GM18505 (cell line): ENCODE measurements at regions not wholly inside any gene's neighbourhood (a gene's known extent, or its start where the extent isn't known, plus 50 kb on each side); places are given as distances from the start of the nearest gene placed in this dataset.
"Not testable (repeated sequence)": the region's sequence is repeated elsewhere in the genome, so short reads cannot be mapped to it uniquely, and the experiment has no call there.

Source experiments
- ATAC-seq: cut with Tn5 transposase; IDR thresholded peaks from one replicate; pipeline ENCODE4 v1.9.1; 2021; ENCODE audit not compliant: unreplicated experiment
- POLR2A ChIP-seq: IDR thresholded peaks from 4 replicates; pipeline ENCODE4 v1.6.1; 2011; ENCODE audit warnings: borderline replicate concordance; ENCODE audit not compliant: insufficient read depth, insufficient read length; ENCODE audit errors: extremely low read depth

DNA sequence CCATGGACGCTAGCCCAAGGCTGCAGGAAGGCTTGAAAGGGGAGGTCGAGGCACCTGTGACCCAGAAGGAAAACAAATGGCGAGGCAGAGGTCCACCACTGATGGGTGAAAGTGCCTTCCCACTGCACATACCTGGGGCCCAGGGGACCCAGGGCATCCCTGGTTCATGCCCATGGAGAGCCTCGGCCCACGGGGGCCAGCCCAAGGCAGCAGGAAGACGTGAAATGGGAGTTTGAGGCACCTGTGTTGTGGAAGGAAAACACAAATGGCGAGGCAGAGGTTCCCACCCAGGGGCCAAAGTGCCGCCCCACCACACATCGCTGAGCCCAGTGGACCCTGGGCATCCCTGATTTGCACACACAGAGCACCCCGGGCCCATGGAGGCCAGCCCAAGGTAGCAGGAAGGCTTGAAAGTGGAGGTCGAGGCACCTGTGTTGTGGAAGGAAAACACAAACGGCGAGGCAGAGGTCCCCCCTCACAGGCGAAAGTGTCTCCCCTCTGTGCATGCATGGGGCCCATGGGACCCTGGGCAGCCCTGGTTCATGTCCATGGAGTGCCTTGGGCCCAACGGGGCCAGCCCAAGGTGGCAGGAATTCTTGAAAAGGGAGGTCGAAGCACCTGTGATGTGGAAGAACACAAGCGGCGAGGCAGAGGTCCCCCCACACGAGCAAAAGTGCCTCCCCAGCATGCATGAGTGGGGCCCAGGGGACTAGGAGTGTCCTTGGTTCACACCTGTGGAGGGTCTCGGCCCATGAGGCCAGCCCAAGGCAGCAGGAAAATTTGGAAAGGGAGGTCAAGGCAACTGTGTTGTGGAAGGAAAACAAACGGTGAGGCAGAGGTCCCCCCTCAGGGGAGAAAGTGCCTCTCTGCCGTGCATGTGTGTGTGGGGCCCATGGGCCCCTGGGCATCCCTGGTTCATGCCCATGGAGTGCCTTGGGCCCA lies 383.3 kb downstream of the ALG10 start:
- TF ChIP-seq POLR2A, result no peak

DNA sequence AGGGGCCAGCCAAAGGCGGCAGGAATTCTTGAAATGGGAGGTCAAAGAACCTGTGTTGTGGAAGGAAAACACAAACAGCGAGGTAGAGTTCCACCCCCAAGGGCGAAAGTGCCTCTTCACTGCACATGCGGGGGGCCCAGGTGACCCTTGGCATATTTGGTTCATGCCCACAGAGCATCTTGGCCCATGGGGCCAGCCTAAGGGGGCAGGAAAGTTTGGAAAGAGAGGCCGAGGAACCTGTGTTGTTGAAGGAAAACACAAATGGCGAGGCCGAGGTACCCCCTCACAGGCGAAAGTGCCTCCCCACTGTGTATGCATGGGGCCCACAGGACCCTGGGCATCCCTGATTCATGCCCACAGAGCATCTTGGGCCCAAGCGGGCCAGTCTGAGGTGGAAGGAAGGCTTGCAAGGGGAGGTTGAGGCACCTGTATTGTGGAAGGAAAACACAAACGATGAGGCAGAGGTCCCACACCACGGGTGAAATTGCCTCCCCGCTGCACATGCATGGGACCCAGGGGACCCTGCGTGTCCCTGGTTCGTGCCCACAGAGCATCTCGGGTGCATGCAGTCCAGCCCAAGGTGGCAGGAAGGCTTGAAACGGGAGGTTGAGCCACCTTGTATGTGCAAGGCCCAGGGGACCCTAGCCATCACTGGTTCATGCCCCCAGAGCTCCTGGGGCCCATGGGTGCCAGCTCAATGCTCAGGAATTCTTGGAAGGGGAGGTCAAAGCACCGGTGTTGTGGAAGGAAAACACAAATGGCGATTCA lies 384.1 kb downstream of the ALG10 start:
- no peak for TF ChIP-seq POLR2A
- ATAC-seq, result no peak

More for the DNA sequence above, 383.3 kb downstream of the ALG10 start:
- no peak for ATAC-seq

DNA sequence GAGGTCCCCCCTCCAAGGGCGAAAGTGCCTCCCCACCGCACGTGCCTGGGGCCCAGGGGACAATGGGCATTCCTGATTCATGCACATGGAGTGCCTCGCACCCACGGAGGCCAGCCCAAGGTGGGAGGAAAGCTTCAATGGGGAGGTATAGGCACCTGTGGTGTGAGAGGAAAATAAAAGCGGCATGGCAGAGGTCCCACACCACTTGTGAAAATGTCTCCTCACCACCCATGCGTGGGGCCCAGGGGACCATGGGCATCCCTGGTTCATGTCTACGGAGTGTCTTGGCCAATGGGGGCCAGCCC lies 384.7 kb downstream of the ALG10 start:
- TF ChIP-seq POLR2A, result no peak
- no peak for ATAC-seq

DNA sequence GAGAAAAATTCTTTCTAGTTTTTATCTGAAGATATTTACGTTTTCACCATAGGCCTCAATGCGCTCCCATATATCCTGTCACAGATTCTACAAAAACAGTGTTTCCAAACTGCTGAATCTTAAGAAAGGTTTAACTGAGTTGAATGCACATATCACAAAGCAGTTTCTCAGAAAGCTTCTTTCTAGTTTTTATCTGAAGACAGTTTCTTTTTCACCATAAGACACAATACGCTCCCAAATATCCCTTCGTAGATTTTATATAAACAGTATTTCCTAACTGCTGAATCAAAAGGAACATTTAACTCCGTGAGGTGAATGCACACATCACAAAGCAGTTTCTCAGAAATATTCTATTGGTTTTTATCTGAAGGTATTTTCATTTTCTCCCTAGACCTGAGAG lies 385.5 kb downstream of the ALG10 start:
- ATAC-seq, result no peak
- no peak for TF ChIP-seq POLR2A

DNA sequence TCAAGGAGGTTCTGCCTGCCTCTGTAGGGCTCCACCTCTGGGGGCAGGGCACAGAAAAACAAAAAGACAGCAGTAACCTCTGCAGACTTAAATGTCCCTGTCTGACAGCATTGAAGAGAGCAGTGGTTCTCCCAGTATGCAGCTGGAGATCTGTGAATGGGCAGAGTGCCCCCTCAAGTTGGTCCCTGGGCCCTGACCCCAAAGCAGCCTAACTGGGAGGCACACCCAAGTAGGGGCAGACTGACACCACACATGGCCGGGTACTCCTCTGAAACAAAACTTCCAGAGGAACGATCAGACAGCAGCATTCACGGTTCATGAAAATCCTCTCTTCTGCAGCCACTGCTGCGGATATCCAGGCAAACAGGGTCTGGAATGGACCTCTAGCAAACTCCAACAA lies 409.2 kb downstream of the ALG10 start:
- ATAC-seq, result not testable (repeated sequence)
